Inferior parietal cortex (tissue), 1 donor: ENCODE measurements at regions not wholly inside any gene's neighbourhood (a gene's known extent, or its start where the extent isn't known, plus 50 kb on each side); places are given as distances from the start of the nearest gene placed in this dataset.

ENCODE experiments used
- DNase-seq: peaks from one replicate; pipeline ENCODE4 v3.0.0-alpha.2; 2016; ENCODE audit errors: extremely low spot score

DNA sequence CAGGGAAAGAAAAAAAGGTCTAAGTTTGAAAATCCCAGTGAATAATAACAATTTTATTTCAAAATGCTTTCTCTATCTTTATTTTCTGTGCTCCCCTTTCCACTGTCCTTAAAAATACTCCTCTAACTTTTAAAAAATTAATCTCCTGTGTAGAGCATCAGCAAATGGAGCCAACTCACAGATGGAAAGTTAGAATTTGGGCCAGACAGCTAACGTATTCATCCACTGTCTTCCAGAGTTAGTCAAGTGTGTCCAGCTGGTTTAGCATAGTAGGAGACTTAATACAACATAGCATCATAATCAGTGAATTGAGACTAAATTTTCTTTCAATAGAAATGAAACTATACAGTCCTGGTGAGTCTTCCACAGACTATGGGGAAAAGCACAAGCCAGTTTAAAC is 419.0 kb upstream of the LRRC7 start:
- DNase-seq: no peak

DNA sequence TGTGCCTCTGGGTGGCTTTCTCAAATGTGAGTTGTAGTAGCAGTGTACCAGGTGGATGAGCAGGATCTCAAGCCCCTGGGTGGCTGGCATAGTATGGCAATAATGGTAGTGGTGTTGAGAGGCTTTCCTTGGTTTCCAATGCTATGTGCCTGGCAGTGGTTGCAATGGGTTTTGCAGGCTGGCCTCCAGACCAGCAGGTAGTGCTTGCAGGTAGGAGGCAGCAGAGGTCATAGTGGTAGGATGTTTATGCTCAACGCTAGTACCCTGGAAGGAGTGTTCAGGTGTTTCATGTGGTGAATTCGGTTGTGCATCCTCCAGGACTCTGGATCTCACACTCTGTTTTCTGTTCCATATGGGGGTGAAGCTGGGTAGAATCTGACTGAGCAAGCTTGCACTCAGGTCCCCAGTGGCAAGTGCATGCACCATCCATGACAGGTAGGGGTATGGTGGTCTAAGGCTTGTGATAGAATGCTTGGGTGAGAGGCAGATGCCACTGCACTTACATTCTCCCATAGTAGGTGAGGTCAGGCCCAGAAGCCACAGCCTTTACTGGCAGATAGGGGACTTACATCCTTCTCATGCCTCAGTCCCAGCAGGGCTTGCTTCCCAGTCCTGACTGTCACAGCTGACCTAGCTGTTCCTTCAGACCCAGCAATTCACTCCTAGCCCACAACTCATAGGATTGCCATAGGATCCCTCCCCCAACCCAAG is 410.5 kb upstream of the LRRC7 start:
- no peak for DNase-seq

DNA sequence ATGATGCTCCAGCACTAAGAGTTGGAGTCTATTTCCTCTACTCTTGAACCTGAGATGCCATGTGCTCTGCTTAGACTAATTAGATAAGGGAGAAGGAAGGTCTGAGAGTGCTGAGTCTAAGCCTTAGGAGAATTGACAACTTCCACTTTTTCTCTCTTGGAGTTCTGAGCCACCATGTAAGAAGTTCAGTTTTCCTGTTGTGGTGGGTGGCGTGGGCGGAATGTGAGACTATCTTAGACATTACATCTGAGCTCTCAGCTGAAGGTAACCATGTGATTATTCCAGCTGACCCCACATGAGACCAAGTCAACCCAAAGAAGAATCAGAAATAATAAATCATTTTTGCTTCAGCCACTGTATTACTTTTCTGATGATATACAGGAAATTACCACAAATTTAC is 404.5 kb upstream of the LRRC7 start:
- no peak for DNase-seq

DNA sequence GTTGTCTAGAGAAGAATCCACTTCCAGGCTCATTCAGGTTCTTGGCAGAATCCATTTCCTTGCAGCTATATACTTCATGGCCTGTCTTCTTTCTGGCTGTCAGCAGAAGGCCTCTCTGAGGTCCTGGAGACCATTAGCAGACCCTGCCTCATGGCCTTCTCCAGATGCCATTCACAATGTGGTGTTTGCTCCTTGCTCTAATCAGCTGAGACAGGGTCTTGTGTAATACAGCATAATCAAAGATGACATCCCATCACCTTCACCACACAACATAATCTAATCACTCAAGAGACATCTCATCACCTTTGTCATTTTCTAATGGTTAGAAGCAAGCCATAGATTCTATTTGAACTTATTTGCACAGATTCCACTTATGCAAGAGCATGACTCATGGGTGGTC is 403.9 kb upstream of the LRRC7 start:
- no peak for DNase-seq

DNA sequence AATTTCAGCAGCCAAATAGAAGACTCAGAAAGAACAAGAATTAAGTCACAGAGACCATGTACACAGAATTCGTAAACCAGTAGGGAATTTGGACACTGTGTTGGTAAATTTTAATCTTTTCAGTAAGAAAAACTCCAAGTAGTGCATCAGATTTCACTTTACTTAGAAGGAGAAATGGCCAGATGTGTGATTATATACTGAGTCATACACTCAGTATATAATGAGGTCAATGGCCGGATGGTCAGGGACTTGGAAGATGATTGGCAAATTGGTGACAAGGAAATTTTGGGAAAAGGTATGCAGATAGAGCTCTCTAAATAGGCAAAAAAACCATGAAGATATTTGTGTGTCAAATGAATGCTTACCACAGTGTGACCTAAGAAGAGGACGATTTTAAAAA is 399.8 kb upstream of the LRRC7 start:
- DNase-seq: no peak

DNA sequence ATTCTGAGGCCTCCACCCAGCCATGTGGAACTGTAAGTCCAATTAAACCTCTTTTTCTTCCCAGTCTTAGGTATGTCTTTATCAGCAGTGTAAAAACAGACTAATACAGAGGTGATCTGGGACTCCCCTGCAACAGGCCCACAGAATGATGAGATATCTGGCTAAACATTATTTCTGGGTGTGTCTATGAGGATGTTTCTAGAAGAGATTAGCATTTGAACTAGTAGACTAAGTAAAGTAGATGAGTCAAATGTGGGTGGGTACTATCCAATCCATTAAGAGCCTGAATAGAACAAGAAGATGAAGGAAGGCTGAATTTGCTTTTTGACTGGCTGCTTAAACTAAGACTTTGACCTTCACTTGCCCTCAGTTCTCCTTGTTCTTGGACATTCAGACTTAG is 396.5 kb upstream of the LRRC7 start:
- no peak for DNase-seq

DNA sequence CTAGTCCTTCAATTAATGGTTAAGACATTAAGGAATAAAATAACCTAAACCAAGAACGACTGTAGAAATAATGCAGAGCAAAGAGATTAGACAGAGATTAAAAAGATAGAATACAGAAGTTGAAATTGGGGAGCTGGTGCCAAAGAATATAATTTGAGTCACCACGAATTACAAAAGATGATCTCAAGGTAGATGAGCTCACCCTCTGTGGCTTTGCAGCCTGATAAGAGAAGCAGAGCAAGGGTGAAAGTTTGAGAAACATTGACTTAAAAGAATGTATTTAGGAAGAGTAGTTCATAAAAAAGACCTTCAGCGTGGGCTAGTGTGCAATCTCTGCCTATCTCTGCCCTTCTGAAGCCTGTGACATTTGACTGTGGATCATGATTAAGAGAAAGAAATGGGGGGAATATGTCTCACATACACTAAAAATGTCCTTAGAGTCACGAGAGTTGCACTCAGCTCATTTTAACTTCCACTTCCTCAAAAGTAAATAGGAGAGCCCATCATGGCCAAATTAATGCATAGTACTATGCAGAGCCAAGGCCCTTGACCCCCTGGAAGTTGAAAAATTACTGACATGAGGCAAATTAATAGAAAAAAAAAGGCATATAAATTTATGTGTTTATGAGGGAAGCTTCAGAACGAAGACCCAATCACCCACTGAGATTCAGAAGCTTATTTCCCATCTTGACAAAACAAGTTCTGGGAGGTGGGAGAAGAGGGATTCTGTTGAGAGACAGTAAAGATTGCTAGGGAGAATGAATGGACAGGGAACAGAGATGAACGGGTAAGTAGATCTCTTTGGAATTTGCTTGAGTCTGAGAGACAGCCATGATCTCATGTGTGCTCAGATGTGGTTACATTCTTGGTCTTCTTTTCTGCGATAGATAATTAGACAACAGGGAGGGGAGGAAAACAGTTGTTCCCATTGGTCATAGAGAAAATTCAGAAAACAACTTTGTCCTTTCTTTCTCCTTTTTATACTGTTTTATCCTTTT is 395.4 kb upstream of the LRRC7 start:
- no peak for DNase-seq

DNA sequence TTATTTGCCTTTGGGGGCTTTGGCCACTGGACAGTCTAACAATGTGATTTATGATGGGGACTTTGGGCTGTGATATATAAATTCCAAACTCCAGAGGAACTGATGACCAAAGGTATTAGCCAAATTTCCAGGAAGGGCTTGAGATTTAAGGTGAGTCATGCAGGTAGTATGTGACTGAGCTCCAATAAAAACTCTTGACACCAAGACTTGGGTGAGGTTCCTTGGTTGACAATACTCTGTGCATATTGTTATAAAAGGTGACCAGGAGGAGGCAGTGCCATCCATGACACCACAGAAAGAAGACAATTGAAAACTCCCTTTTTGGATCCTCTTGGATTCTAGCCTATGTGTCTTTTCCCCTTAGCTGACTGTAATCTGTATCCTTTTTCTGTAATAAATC is 392.7 kb upstream of the LRRC7 start:
- DNase-seq: no peak

DNA sequence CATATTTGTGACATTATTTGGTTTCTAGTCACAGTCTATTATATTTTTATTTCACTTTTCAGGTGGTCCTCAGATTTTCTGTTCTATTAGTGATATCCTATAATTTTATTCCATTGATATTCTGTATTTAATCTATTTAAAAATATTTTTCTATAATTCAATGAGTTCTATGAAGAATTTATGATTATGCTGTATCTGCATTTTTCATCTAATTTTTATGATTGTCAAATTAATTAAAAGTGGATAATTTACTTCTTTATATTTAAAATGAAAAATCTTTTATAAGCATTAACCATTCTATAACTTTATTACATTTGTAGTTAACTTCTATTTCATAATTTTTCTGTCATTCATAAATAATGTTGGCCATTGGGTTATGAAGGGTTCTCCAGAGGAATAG is 387.4 kb upstream of the LRRC7 start:
- no peak for DNase-seq

DNA sequence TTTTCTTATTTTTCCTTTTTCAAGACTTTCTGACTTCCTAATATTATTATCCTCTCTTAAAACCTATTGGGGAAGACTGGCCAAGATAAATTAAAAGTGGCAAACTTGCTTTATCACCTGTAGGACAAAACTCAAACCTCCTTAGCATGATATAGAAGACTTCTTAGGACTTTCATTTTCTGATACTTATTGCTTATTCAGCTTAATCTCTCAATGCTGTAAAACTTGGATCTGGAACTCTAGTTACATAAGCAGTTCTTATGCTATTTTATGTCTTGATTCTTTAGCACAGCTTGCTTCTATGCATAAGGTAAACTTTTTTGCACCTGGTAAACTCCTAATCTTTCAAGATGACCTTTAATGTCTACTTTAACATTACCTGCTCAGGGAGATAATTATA is 382.3 kb upstream of the LRRC7 start:
- DNase-seq: no peak

DNA sequence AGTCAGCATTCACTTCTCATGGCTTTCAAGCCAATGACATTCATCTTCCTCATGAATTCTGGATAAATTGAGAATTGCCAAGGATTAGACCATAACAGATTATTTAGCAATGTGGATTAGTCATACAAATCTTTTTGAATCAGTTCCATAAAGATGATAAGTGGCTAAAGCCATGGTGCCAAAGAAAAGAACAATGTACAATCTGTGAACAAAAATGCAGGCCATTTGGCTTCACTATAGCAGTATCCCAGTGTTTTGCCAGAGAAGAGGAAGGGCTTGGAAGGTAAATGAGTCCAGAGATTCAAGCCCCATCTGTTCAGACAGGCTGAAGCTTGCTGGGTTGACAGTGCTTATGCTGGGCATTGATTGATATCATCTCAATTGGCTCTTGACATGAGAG is 376.4 kb upstream of the LRRC7 start:
- no peak for DNase-seq

DNA sequence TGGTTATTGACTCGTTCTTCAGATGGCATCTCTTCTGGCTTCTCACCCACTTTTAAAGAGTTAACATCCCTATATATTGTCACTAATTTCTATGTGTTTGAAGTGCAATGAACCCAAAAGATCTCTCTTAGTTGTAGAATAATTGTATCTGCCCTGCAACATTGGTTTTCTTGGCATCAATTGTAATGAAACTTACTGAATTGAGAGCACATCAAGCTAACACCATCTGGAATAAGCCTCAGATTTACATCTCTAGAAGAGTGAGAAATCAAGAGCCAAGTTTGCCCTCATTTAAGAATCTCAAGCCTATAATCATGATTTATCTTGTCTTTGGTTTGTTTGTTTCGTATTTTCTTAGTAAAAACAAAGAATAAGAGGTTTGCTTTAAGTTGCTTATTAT is 372.6 kb upstream of the LRRC7 start:
- DNase-seq: peak; percentile 15

DNA sequence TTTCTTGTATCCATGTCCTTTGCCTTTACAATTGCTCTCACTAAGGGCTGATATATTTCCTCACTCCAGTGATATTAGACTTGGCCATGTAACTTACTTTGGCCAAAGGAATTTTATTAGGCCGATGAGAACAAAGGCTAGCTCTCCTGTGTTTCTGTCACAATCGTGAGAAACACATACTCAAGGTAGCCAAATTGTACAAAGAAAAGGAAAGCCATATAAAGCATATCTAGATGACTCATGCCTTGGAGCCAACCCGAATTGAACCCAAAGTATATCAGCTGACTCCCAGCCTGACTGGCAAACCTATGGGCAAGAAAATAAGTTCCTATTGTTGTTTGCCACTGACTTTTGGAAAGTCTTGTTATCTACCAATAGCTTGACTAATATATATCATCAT is 371.7 kb upstream of the LRRC7 start:
- DNase-seq: no peak

DNA sequence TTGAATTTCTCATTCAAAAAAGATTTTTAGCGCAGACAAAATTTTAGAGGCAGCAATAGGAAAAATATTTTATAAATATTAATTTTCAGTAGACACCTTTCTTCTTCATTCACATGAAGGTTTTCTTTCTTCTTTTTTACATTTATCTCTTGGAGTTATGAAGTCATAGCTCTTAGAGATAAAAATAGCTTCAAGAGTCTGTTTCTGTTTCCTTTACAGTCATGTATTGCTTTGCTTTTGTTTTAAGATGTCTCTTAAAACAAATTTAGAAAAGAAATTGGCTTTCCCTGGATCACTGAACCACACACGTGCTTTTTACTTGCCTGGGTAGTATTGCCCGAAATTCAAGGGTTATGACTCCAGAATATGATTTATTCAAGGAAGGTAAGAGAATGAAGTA is 369.9 kb upstream of the LRRC7 start:
- DNase-seq: no peak

DNA sequence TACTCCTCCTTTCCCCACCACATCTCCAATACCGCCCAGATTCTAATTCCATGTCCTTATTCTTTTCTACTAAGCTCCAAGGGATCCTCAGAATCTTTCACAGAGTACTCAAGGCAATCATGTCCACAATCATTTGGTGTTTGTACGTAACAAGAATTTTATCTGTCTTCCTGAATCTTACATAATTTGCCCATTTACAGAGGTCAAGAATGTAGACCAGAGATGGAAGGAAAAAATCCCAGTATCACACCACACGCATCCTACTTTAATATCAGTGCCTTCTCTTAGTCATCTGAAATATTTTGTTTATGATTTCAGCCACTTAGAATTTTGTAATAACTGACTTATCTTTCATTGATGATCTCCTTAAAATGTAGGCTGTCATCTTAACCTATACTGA is 366.0 kb upstream of the LRRC7 start:
- no peak for DNase-seq

DNA sequence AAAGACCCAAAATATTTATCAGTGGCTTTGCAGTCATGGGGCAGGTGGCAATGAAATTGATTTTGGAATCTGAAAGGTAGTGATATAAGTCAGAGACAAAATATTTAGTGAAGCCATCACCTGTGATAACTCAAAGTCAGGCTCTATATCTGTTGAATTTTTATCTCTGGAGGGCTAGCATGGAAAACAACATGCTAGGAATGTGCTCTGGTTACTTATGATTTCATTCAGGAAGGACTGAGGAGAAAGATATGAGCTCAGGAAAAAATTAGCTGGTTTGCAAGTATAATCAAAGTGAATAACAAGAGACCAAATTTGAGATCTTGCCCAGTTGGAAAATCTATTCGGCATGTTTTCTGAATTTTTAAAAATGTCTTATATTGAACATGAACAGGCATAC is 364.6 kb upstream of the LRRC7 start:
- DNase-seq: no peak

DNA sequence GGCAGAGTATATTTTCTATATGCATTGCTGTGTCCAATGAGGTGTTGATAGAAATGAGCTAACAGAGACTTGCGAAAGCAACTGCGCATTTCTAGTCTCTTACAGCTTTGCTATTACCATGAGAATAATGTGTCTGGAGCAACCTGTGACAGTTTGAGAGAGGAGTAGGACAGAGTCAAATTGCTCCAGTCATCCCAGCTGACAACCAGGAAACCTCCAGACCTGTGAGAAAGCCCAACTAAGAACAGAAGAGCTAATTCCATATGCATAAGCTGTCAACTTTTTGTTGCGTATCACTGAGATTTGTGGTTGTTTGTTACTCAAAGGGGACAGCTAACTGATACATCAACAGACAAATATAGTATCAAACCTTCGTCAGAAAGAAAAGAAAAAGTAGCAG is 354.1 kb upstream of the LRRC7 start:
- DNase-seq: no peak

DNA sequence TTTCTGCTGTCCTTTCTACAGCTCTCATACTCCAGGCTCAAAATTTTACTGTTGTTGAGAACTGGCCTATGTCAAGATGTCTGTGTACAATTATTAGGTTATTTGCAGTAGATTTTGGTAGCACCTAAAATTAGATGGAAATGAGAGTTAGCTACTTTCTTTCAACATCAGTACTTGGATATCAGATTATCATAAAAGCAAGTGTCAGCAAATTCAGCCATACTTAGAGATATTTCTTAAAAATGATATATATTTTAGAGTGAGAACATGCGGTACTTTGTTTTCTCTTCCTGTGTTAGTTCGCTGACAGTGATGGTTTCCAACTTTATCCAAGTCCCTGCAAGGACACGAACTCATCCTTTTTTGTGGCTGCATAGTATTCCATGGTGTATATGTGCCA is 351.8 kb upstream of the LRRC7 start:
- no peak for DNase-seq

DNA sequence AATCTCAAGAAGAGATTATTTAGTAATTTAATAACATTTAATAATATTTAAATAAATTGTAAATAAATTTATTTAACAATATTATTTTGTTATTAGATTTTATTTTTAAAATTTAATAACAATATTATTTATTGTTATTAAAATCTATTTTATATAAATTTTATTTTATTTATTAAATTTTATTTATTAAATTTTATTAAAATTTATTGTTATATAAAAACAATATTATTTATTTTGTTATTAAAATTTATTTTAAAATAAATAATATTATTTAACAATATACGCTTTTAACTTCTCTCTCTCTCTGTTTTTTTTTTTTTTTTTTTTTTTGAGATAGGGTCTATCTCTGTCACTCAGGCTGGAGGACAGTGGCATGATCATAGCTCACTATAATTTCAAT is 347.1 kb upstream of the LRRC7 start:
- DNase-seq: no peak

DNA sequence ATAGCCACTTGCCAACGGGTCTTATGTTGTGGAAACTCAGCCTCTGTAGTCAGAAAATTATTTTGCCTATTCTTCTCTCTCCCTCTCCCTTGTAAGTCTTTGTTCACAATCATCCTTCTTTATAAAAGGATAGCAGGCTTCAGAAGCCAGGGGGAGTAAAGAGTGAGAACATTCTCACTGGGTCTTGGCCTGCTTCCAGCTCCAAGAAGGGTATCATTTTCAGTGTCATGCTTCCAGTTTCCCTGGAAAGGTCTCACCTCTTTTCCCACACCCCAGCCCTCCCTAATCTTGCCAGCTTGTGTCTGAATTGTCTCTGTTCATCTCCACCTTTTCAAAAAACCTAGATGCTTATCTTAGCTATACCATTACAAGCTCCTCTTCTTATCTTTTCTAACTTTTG is 346.2 kb upstream of the LRRC7 start:
- DNase-seq: no peak

DNA sequence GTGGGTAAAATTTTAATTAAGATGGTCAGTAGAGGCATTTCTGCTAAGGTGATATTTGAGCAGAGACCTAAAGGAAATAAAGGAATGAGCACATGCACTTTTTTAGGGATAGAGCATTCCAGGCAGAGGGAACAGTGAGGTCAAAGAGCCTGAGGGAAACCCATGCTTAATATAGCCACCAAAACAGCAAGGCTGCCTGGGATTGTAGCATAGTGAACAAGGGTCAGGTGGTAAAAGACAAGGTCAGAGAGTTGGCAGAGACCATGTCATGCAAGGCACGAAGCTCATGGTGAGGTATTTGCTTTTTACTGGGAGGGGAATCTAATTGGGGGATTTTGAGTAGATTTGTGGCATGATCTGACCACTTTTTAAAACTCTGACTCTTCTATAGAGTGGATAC is 344.6 kb upstream of the LRRC7 start:
- no peak for DNase-seq

DNA sequence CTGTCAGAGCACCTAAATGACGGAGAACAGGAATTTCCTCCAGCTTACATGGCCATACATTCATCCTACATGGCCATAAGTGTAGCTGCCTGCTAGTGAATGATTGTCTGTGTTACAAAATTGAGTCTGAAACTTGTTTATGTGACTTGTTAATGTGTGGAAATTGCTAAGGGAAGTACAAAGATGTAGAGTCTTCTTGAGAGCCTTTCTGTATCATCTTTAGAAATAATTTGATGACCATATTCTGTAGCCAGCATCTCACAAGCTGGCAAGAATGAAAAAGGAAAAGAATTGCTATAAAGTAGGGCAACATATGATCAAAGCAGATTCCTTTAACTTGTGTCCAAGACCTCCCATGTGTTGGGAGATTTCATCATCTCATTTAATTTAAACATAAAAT is 339.2 kb upstream of the LRRC7 start:
- no peak for DNase-seq

DNA sequence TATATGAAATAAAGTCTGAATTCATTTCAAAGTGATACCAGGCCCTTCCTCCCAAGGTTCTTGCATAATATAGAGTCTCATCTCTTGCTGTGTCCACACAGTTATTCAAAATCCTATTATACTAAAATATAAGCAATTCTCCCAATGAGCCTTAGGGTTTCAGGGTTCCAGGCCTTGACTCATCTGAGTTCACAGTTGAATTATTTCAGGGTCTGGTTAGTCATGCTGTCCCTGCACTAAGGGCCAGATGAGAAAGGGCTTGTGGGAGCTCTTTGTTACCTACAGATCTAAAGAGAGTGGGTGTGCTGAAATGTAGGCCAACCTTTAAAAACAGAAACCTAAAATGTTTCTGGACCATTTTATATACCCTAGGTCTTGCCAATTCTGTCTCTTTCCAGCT is 337.5 kb upstream of the LRRC7 start:
- DNase-seq: no peak
